HG03175 (cell line): ENCODE measurements at regions not wholly inside any gene's neighbourhood (a gene's known extent, or its start where the extent isn't known, plus 50 kb on each side); places are given as distances from the start of the nearest gene placed in this dataset.

Experiments
- ATAC-seq: cut with Tn5 transposase; IDR thresholded peaks from one replicate; pipeline ENCODE4 v1.9.1; 2021; ENCODE audit warnings: mild to moderate bottlenecking, moderate library complexity; ENCODE audit not compliant: unreplicated experiment

- no peak for ATAC-seq
These were observed 283.7 kb upstream of the ZMIZ1 start for GRCh38 chr10:78785066-78785465.

- ATAC-seq = no peak
These were observed 282.8 kb upstream of the ZMIZ1 start for GRCh38 chr10:78785991-78786390.

- ATAC-seq = no peak
These were observed 281.6 kb upstream of the ZMIZ1 start for GRCh38 chr10:78787125-78787524.

GRCh38 chr10:78794736-78795455 is 273.9 kb upstream of the ZMIZ1 start:
- ATAC-seq = no peak

GRCh38 chr10:78798976-78799730 is 269.6 kb upstream of the ZMIZ1 start:
- no peak for ATAC-seq

- ATAC-seq = no peak
These were observed 268.8 kb upstream of the ZMIZ1 start for GRCh38 chr10:78800006-78800405.

- ATAC-seq = no peak
These were observed 268.0 kb upstream of the ZMIZ1 start for GRCh38 chr10:78800535-78801320.

GRCh38 chr10:78802431-78802830 is 266.3 kb upstream of the ZMIZ1 start:
- no peak for ATAC-seq

GRCh38 chr10:78802866-78803265 is 265.9 kb upstream of the ZMIZ1 start:
- ATAC-seq = no peak

GRCh38 chr10:78803710-78804109 is 265.1 kb upstream of the ZMIZ1 start:
- no peak for ATAC-seq

- ATAC-seq = no peak
These were observed 264.2 kb upstream of the ZMIZ1 start for GRCh38 chr10:78804411-78805032.

- no peak for ATAC-seq
These were observed 263.6 kb upstream of the ZMIZ1 start for GRCh38 chr10:78805176-78805575.

GRCh38 chr10:78806681-78807221 is 262.0 kb upstream of the ZMIZ1 start:
- ATAC-seq = no peak

- ATAC-seq = no peak
These were observed 261.1 kb upstream of the ZMIZ1 start for GRCh38 chr10:78807504-78808203.

GRCh38 chr10:78808286-78808685 is 260.5 kb upstream of the ZMIZ1 start:
- ATAC-seq = no peak

- no peak for ATAC-seq
These were observed 259.9 kb upstream of the ZMIZ1 start for GRCh38 chr10:78808736-78809367.

- no peak for ATAC-seq
These were observed 257.6 kb upstream of the ZMIZ1 start for GRCh38 chr10:78811174-78811573.

GRCh38 chr10:78812571-78813318 is 256.0 kb upstream of the ZMIZ1 start:
- no peak for ATAC-seq

GRCh38 chr10:78813526-78813925 is 255.2 kb upstream of the ZMIZ1 start:
- no peak for ATAC-seq
